B cell (primary cell): ENCODE measurements at regions not wholly inside any gene's neighbourhood (a gene's known extent, or its start where the extent isn't known, plus 50 kb on each side); places are given as distances from the start of the nearest gene placed in this dataset.

ENCODE experiments used
- ATAC-seq: fragments of 200-7000 bp; cut with Tn5 transposase; one replicate; pipeline ENCODE4 v1.10.0; 2021; ENCODE audit warnings: low read depth, mild to moderate bottlenecking, moderate number of reproducible peaks, moderate library complexity
- CTCF ChIA-PET: fragments of 350-600 bp; sonication (Branson Sonifier 250); formaldehyde crosslinking; loops from one replicate; lab custom pipeline; 2021; ENCODE audit warnings: antibody characterized with exemption, inconsistent platforms; lab: Charles Lee
- POLR2A ChIA-PET: fragments of 350-600 bp; sonication (Branson Sonifier 250); formaldehyde crosslinking; loops from one replicate; lab custom pipeline; 2021; ENCODE audit warnings: antibody characterized with exemption; lab: Charles Lee
- DNase-seq: peaks from one replicate; pipeline ENCODE4 v3.0.0; 2013
- H2AFZ ChIP-seq: 2 replicates; pipeline ENCODE4 v1.6.1; 2012; ENCODE audit warnings: mild to moderate bottlenecking, low read depth, low read length; ENCODE audit not compliant: insufficient read depth, poor library complexity, severe bottlenecking
- H3K27ac ChIP-seq, 2 donors: 1 replicate in 1 of 2; 2 replicates in 1 of 2; pipeline ENCODE4 v1.5.1; 2012 to 2013; ENCODE audit warnings: low read length in 2 of 2, mild to moderate bottlenecking in 2 of 2, moderate library complexity in 1 of 2
- H3K27me3 ChIP-seq, 4 experiments: fragments of 200-600 bp in 1 of 4; sonication (generic) in 1 of 4; replicated peaks in 1 of 4; 1 replicate in 2 of 4; 2 replicates in 2 of 4; pipeline versions ENCODE4 v1.6.1 to v1.7.0; 2013 to 2016; ENCODE audit warnings: low read length in 3 of 4, mild to moderate bottlenecking in 2 of 4, mixed read lengths in 1 of 4, moderate library complexity in 1 of 4; ENCODE audit not compliant: insufficient read depth in 4 of 4, control insufficient read depth in 3 of 4; ENCODE audit errors: control extremely low read depth in 1 of 4
- H3K36me3 ChIP-seq, 2 experiments: replicated peaks in 1 of 2; 1 replicate in 1 of 2; 2 replicates in 1 of 2; pipeline versions ENCODE4 v1.6.1 to v1.7.1; 2013; ENCODE audit warnings: low read length in 1 of 2; ENCODE audit not compliant: insufficient read depth in 2 of 2, control insufficient read depth in 1 of 2; ENCODE audit errors: control extremely low read depth in 1 of 2, extremely low read depth in 1 of 2
- H3K4me1 ChIP-seq, 2 donors: fragments of 200-600 bp in 1 of 2; sonication (generic) in 1 of 2; 1 replicate in 1 of 2; 2 replicates in 1 of 2; pipeline versions ENCODE4 v1.5.1 to v1.6.1; 2013 to 2017; ENCODE audit warnings: low read length in 2 of 2; ENCODE audit not compliant: control insufficient read depth in 2 of 2, insufficient read depth in 2 of 2
- H3K4me2 ChIP-seq: replicated peaks from 2 replicates; pipeline ENCODE3; 2012; ENCODE audit warnings: mild to moderate bottlenecking, low read depth, low read length; ENCODE audit not compliant: poor library complexity, severe bottlenecking
- H3K4me3 ChIP-seq, 5 experiments: fragments of 200-600 bp in 1 of 5; sonication (generic) in 1 of 5; 1 replicate in 3 of 5; 2 replicates in 2 of 5; pipeline versions ENCODE4 v1.5.1 to v1.7.0; 2011 to 2016; ENCODE audit warnings: low read length in 4 of 5, mild to moderate bottlenecking in 4 of 5, low read depth in 2 of 5, control low read depth in 1 of 5, moderate library complexity in 1 of 5; ENCODE audit not compliant: insufficient read depth in 1 of 5; ENCODE audit errors: control extremely low read depth in 1 of 5, extremely low read depth in 1 of 5
- H3K79me2 ChIP-seq: fragments of 200-600 bp; sonication (generic); one replicate; pipeline ENCODE4 v1.6.0; 2016; ENCODE audit warnings: low read length; ENCODE audit not compliant: control insufficient read depth, insufficient read depth
- H3K9ac ChIP-seq: fragments of 200-600 bp; sonication (generic); 2 replicates; pipeline ENCODE4 v1.6.1; 2017; ENCODE audit warnings: mild to moderate bottlenecking, low read length, moderate library complexity
- H3K9me3 ChIP-seq, 3 donors: one replicate each; pipeline versions ENCODE4 v1.6.1 to v1.7.1; 2013; ENCODE audit warnings: low read length in 2 of 3; ENCODE audit not compliant: control insufficient read depth in 2 of 3, insufficient read depth in 1 of 3; ENCODE audit errors: control extremely low read depth in 1 of 3
- H4K20me1 ChIP-seq: 2 replicates; pipeline ENCODE4 v1.6.0; 2012; ENCODE audit warnings: mild to moderate bottlenecking, low read length; ENCODE audit not compliant: insufficient read depth, control insufficient read depth, poor library complexity, severe bottlenecking
- H3K27ac Mint-ChIP-seq: one replicate; pipeline ENCODE4 v1.8.0; 2021; ENCODE audit warnings: mixed read lengths
- H3K27me3 Mint-ChIP-seq: one replicate; pipeline ENCODE4 v1.8.0; 2021; ENCODE audit warnings: mixed read lengths
- H3K4me1 Mint-ChIP-seq: one replicate; pipeline ENCODE4 v1.8.0; 2021; ENCODE audit warnings: mixed read lengths
- H3K4me3 Mint-ChIP-seq: one replicate; pipeline ENCODE4 v1.8.0; 2021; ENCODE audit warnings: mixed read lengths
- H3K9me3 Mint-ChIP-seq: one replicate; pipeline ENCODE4 v1.8.0; 2022; ENCODE audit warnings: mixed read lengths; ENCODE audit not compliant: insufficient read depth
- EZH2 ChIP-seq: IDR thresholded peaks from 2 replicates; pipeline ENCODE4 v1.6.1; 2012; ENCODE audit warnings: borderline replicate concordance, low read depth, mild to moderate bottlenecking, moderate library complexity, low read length; ENCODE audit not compliant: insufficient read depth, poor library complexity, severe bottlenecking
- WGBS: methylation state at CpG from one replicate; pipeline ENCODE4 v1.1.5; 2013; ENCODE audit warnings: missing lambda C conversion rate; ENCODE audit not compliant: insufficient coverage; 5-methylcytosine and 5-hydroxymethylcytosine counted together
- intact Hi-C: fragments of 100-400 bp; cut with micrococcal nuclease; formaldehyde crosslinking; loops from one replicate; pipeline ENCODE4 v1.10.0; 2022
- TF ChIP-seq, protein P1 (sequence below): fragments of 200-600 bp; IDR thresholded peaks from one replicate; pipeline ENCODE4 v1.8.0; 2022; ENCODE audit warnings: antibody characterized with exemption, mild to moderate bottlenecking

DNA sequence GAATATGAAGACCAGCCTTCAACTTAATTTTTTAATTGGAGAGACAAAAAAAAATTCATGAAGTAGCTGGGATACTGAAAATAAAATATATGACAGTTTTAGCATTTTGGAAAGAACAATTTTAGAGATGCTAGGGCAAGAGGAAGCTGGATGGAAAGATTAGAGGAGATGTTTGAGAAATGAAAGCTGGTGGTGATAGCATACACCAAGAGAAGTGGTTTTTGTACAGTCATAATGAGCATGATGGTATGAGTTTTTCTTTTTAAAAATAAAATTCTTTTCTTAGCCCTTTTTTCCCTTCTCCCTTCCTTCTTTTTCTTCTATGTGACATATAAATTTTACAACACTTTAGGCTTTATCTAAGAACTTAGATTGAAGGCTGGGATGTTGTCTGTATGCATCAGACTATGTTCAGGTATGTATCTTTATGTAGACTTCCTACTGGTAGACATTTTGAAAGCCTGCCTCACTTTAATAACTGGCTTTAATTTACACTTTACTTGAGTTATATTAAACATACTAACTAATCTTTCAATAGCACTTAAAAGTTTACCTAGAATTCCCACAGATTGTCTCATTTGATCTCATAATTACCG is 522.5 kb downstream of the TLE4 start:
- intact Hi-C loops: no loop called here
- Histone ChIP-seq H3K36me3 (no peaks in the 10 kb centered on the region), H4K20me1 (no peaks in the 10 kb centered on the region), H3K79me2 (no peaks in the 10 kb centered on the region), H3K4me3 (no peak overlapping the region), H3K27ac (no peak overlapping the region), H3K4me1 (no peaks in the 10 kb centered on the region), H3K4me2 (no peak overlapping the region), H3K9ac (no peak overlapping the region), H2AFZ (no peak overlapping the region), H3K9me3 (no peaks in the 10 kb centered on the region), H3K27me3 (no peaks in the 10 kb centered on the region)
- no peak overlapping the region for H3K27ac Mint-ChIP-seq
- no CpG with 5 or more reads among the region's 1 CpG for whole genome bisulfite sequencing
- H3K9me3 Mint-ChIP-seq: no peaks in the 10 kb centered on the region
- no peak for DNase-seq
- no peak overlapping the region for H3K4me3 Mint-ChIP-seq
- no peaks in the 10 kb centered on the region for H3K27me3 Mint-ChIP-seq
- CTCF ChIA-PET: interaction anchor here (2.2 kb wide), 1 partner anchor 12 kb away, joined by 5 read pairs; no protein-coding TSS in a partner anchor
- POLR2A ChIA-PET: no interaction called here
- TF ChIP-seq, protein P1, sequence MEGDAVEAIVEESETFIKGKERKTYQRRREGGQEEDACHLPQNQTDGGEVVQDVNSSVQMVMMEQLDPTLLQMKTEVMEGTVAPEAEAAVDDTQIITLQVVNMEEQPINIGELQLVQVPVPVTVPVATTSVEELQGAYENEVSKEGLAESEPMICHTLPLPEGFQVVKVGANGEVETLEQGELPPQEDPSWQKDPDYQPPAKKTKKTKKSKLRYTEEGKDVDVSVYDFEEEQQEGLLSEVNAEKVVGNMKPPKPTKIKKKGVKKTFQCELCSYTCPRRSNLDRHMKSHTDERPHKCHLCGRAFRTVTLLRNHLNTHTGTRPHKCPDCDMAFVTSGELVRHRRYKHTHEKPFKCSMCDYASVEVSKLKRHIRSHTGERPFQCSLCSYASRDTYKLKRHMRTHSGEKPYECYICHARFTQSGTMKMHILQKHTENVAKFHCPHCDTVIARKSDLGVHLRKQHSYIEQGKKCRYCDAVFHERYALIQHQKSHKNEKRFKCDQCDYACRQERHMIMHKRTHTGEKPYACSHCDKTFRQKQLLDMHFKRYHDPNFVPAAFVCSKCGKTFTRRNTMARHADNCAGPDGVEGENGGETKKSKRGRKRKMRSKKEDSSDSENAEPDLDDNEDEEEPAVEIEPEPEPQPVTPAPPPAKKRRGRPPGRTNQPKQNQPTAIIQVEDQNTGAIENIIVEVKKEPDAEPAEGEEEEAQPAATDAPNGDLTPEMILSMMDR: no peak
- TF ChIP-seq EZH2: no peak
- H3K4me1 Mint-ChIP-seq: peaks cover 7% of the 10 kb centered on the region
- no peak for ATAC-seq

DNA sequence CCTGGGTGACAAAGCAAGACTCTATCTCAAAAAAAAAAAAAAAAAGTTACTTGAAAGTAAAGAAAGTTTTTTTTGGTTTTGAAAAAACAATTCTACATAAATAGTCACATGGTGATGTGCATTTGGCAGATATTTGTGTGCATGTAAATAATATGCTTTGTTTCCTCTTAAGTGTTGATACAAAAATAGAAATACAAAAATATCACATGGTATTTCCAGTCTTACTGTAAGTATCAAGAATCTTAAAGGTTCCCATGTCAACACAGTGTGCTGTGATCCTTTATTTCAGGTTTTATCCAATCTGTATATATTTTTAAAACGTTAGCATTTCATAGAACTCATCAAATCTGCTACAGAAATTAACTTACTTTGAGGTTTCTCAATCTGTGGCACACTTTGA is 521.9 kb downstream of the TLE4 start:
- no peaks in the 10 kb centered on the region for H3K9me3 ChIP-seq
- intact Hi-C loops: no loop called here
- H3K9me3 Mint-ChIP-seq: no peaks in the 10 kb centered on the region
- no peaks in the 10 kb centered on the region for H3K36me3 ChIP-seq
- no peaks in the 10 kb centered on the region for H3K79me2 ChIP-seq
- DNase-seq: no peak
- CTCF ChIA-PET: interaction anchor here (2.2 kb wide), 1 partner anchor 12 kb away, joined by 5 read pairs; no protein-coding TSS in a partner anchor
- H2AFZ ChIP-seq: no peak overlapping the region
- no peak overlapping the region for H3K27ac ChIP-seq
- no peak overlapping the region for H3K4me2 ChIP-seq
- no peaks in the 10 kb centered on the region for H4K20me1 ChIP-seq
- TF ChIP-seq EZH2: no peak
- TF ChIP-seq, protein P1: no peak
- no peaks in the 10 kb centered on the region for H3K4me1 ChIP-seq
- H3K4me3 Mint-ChIP-seq: no peak overlapping the region
- H3K27me3 ChIP-seq: no peaks in the 10 kb centered on the region
- ATAC-seq: no peak
- POLR2A ChIA-PET: no interaction called here
- H3K4me3 ChIP-seq: no peak overlapping the region
- H3K4me1 Mint-ChIP-seq: peaks cover 7% of the 10 kb centered on the region
- H3K9ac ChIP-seq: no peak overlapping the region
- no peak overlapping the region for H3K27ac Mint-ChIP-seq
- WGBS: no CpG with 5 or more reads among the region's 1 CpG
- no peaks in the 10 kb centered on the region for H3K27me3 Mint-ChIP-seq
